ENCODE measurements at regions not wholly inside any gene's neighbourhood (a gene's known extent, or its start where the extent isn't known, plus 50 kb on each side); places are given as distances from the start of the nearest gene placed in this dataset.

GRCh38 chr7:9505516-9505915 lies 1072.1 kb downstream of the NXPH1 start:
- no peak for TF ChIP-seq CTCF (IDR thresholded peaks at IDR 0.05; ENCODE audit: low read length)
- no peak for TF ChIP-seq EZH2 (optimal IDR thresholded peaks at IDR 0.05; ENCODE audit: low read depth, low read length)
- no peak for TF ChIP-seq EZH2phosphoT487 (IDR thresholded peaks at IDR 0.05; ENCODE audit: low read length)

Measured in MM.1S (cell line).